ENCODE measurements at regions not wholly inside any gene's neighbourhood (a gene's known extent, or its start where the extent isn't known, plus 50 kb on each side); places are given as distances from the start of the nearest gene placed in this dataset.

DNA sequence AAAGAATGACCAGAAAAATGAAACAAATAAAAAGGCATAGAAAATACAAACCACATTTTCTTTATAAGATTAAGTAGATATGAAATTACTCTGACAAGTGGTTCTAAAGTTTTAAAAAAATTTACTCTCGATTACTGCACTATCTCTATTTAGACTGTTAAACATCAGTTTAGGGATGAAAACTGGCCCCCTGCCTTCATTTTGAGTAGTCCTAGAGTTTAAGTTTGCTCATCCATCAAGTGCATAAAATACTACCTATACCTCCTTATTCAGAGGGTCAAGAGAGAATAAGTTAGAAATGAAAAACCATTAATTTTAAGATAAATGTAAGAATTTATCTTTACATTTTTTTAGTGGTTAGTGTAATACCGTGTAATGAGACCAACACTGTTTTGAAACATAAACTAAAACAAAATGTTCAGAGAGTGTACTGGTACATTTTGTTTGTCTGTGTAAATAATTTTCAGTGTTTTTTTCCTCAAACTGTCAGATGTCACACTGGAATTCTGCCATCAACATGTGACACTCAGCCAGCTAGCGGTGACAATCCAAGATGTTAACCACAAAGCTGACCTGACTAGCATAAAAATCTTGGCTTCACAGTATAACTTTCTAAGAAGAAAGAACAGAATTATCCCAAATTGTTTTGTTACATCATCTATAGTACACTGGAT is 184.8 kb upstream of the PCDH20 start:
- Histone ChIP-seq H3K36me3 (ENCODE audit: control insufficient read depth, low read length) (no peaks in the 10 kb centered on the region), H3K4me1 (ENCODE audit: control insufficient read depth, low read length) (no peaks in the 10 kb centered on the region), H3K27ac (ENCODE audit: low read depth, low read length) (no peak overlapping the region), H3K27me3 (ENCODE audit: control insufficient read depth, low read length) (no peaks in the 10 kb centered on the region), H3F3A (ENCODE audit: control insufficient read depth, insufficient read depth) (no peaks in the 10 kb centered on the region), H4K20me1 (ENCODE audit: control insufficient read depth, insufficient read depth, low read depth, low read length) (no peaks in the 10 kb centered on the region), H3K79me2 (ENCODE audit: control insufficient read depth, low read length) (no peaks in the 10 kb centered on the region), H3K4me2 (ENCODE audit: low read length) (no peak overlapping the region), H3K4me3 (ENCODE audit: low read length) (no peak overlapping the region), H3K9me3 (ENCODE audit: control insufficient read depth, insufficient read depth, low read length) (no peaks in the 10 kb centered on the region), H3K9me2 (replicated peaks; ENCODE audit: control insufficient read depth, low read length) (no peaks in the 10 kb centered on the region)
- TF ChIP-seq EZH2phosphoT487 (IDR thresholded peaks at IDR 0.05; ENCODE audit: borderline replicate concordance, low read length) (no peak), CTCF (IDR thresholded peaks at IDR 0.05; ENCODE audit: low read depth, low read length, poor library complexity, severe bottlenecking) (no peak)

- Histone ChIP-seq H3K9me3 (ENCODE audit: control insufficient read depth, insufficient read depth, low read length) (no peaks in the 10 kb centered on the region), H3K9me2 (replicated peaks; ENCODE audit: control insufficient read depth, low read length) (no peaks in the 10 kb centered on the region), H3F3A (ENCODE audit: control insufficient read depth, insufficient read depth) (no peaks in the 10 kb centered on the region), H3K4me3 (ENCODE audit: low read length) (no peak overlapping the region), H3K79me2 (ENCODE audit: control insufficient read depth, low read length) (no peaks in the 10 kb centered on the region), H3K4me1 (ENCODE audit: control insufficient read depth, low read length) (no peaks in the 10 kb centered on the region), H3K27me3 (ENCODE audit: control insufficient read depth, low read length) (no peaks in the 10 kb centered on the region), H3K4me2 (ENCODE audit: low read length) (no peak overlapping the region), H3K27ac (ENCODE audit: low read depth, low read length) (no peak overlapping the region), H4K20me1 (ENCODE audit: control insufficient read depth, insufficient read depth, low read depth, low read length) (no peaks in the 10 kb centered on the region), H3K36me3 (ENCODE audit: control insufficient read depth, low read length) (no peaks in the 10 kb centered on the region)
- TF ChIP-seq CTCF (IDR thresholded peaks at IDR 0.05; ENCODE audit: low read depth, low read length, poor library complexity, severe bottlenecking) = no peak
- TF ChIP-seq EZH2phosphoT487 (IDR thresholded peaks at IDR 0.05; ENCODE audit: borderline replicate concordance, low read length) = no peak
Measured at GRCh38 chr13:61592489-61592888, 176.8 kb upstream of the PCDH20 start.

GRCh38 chr13:61575973-61576372 is 160.3 kb upstream of the PCDH20 start:
- no peaks in the 10 kb centered on the region for H4K20me1 ChIP-seq (ENCODE audit: control insufficient read depth, insufficient read depth, low read depth, low read length)
- H3K9me2 ChIP-seq (replicated peaks; ENCODE audit: control insufficient read depth, low read length) = no peaks in the 10 kb centered on the region
- H3K27ac ChIP-seq (ENCODE audit: low read depth, low read length) = no peak overlapping the region
- no peak overlapping the region for H3K4me2 ChIP-seq (ENCODE audit: low read length)
- no peaks in the 10 kb centered on the region for H3K79me2 ChIP-seq (ENCODE audit: control insufficient read depth, low read length)
- H3K4me1 ChIP-seq (ENCODE audit: control insufficient read depth, low read length) = no peaks in the 10 kb centered on the region
- no peaks in the 10 kb centered on the region for H3K27me3 ChIP-seq (ENCODE audit: control insufficient read depth, low read length)
- no peak overlapping the region for H3K4me3 ChIP-seq (ENCODE audit: low read length)
- TF ChIP-seq EZH2phosphoT487 (IDR thresholded peaks at IDR 0.05; ENCODE audit: borderline replicate concordance, low read length) (no peak), CTCF (IDR thresholded peaks at IDR 0.05; ENCODE audit: low read depth, low read length, poor library complexity, severe bottlenecking) (no peak)
- H3K9me3 ChIP-seq (ENCODE audit: control insufficient read depth, insufficient read depth, low read length) = no peaks in the 10 kb centered on the region
- H3F3A ChIP-seq (ENCODE audit: control insufficient read depth, insufficient read depth) = no peaks in the 10 kb centered on the region
- no peaks in the 10 kb centered on the region for H3K36me3 ChIP-seq (ENCODE audit: control insufficient read depth, low read length)
